H54 (cell line): ENCODE measurements at regions not wholly inside any gene's neighbourhood (a gene's known extent, or its start where the extent isn't known, plus 50 kb on each side); places are given as distances from the start of the nearest gene placed in this dataset.
"Not testable (repeated sequence)": the region's sequence is repeated elsewhere in the genome, so short reads cannot be mapped to it uniquely, and the experiment has no call there.

Source experiments
- DNase-seq: peaks from one replicate; pipeline ENCODE4 v3.0.0; 2011; ENCODE audit warnings: low spot score, mixed read lengths; ENCODE audit not compliant: insufficient read length
- FAIRE-seq: peaks from 3 replicates; lab custom pipeline; 2011; peaks lifted over from hg19 to GRCh38; lab: Jason Lieb, UNC
- POLR2A ChIP-seq: IDR thresholded peaks from 2 replicates; pipeline ENCODE4 v1.6.1; 2011; ENCODE audit warnings: low read depth, mild to moderate bottlenecking, low read length

DNA sequence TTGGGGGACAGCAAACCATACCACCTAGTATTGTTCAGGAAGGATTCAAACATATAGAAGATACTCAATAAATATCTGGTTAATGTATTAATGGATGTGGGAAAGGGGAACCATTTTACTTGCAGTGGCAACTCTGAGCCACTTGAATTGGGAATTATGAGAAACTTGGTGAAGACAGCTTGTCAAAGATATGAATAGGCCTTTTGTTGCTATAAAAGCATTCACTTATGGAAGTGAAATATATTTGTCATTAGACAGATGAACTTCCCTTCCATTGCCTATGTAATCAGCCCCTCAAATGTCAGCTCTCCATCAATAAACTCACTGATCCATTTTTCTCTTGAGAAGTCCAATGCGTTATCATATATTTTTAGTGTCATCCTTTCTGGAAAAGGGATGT, 56.1 kb downstream of the GPR85 start:
- FAIRE-seq (no peak), DNase-seq (no peak)
- TF ChIP-seq POLR2A, result no peak

DNA sequence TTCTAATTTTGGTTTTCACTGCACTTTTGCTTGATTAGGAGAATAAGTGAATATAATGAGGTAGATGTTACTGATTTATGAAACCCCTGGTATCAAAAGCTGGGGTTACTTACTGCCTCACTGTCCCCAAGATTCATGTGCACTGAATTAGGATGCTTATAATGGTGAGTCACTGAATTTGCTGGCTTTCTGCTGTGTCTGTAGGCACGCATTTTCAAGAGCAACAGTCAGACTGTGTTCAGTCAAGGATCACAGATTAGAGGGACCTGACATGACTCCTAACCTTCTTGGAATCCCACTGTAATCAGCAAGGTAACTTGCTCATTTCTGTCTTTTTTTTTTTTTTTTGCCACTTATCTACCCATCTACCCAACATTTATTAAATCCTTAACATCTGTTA, 59.7 kb downstream of the GPR85 start:
- FAIRE-seq, result peak; percentile 62
- no peak for TF ChIP-seq POLR2A
- no peak for DNase-seq

DNA sequence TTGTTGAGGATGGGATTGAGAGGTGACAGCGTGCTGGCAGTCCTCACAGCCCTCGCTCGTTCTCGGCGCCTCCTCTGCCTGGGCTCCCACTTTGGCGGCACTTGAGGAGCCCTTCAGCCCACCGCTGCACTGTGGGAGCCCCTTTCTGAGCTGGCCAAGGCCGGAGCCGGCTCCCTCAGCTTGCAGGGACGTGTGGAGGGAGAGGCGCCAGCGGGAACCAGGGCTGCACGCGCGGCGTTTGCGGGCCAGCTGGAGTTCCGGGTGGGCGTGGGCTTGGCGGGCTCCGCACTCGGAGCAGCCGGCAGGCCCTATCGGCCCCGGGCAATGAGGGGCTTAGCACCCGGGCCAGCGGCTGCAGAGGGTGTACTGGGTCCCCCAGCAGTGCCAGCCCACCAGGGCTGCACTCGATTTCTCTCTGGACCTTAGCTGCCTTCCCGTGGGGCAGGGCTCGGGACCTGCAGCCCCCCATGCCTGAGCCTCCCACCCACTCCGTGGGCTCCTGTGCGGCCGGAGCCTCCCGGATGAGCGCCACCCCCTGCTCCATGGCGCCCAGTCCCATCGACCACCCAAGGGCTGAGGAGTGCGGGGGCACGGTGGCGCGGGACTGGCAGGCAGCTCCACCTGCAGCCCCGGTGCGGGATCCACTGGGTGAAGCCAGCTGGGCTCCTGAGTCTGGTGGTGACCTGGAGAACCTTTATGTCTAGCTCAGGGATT, 69.3 kb downstream of the GPR85 start:
- FAIRE-seq, DNase-seq: not testable (repeated sequence)

DNA sequence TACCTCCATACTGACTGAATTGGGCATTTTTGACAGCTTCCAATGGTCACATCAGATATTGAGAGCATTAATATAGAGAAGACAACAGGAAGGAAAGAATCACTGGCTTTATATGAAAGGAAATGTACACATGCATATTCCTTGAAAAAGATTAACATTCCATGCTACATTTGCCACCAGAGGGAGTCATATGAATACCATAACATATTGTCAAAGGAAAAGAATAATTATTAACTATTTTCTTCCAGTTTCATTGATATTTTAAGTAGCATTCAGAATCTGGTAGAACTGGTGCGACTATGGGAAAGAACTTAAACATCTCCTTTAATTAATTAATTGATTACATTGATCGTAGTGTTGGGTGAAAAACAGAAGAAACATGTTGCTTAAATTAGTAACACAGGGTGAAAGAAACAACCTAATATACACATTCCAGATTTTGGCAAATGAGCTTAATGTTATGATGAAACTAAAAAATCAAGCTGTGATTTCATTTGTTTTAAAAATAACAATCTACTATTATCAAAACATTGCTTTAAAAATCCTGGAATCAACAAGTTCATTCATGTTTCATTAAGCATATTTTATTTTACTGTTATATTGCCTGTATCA, 71.5 kb downstream of the GPR85 start:
- no peak for TF ChIP-seq POLR2A
- no peak for DNase-seq
- peak; percentile 71 for FAIRE-seq

DNA sequence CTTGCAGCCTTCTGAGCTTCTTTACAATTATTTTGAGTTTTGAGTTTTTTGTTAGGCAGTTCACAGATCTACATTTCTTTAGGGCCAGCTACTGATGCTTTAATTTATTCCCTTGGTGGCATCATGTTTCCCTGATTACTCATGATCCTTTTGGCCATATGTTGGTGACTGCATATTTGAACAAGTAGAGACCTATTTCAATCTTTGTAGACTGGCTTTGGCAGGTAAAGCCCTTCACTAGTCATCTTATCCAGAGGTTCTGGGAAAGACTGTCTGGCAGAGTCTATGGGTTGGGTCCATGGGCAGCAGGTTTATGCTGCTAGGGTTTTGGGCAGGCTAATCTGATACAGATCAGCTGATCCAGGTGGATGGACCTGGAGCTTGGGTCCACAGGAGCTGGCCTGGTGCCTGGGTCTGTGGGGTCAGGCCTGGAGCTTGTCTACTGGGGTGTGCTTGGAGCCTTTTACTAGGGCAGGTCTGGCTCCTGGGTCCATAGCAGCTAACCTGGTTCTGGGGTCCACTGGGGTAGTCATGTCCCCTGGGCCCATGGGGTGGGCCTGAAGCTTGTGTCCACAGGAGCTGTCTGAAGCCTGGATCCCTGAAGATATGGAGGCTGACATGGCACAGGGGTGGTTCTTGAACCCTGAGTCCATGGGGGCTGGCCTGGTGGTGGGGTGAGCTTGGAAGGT, 72.7 kb downstream of the GPR85 start:
- TF ChIP-seq POLR2A, result no peak
- no peak for DNase-seq
- FAIRE-seq, result no peak

DNA sequence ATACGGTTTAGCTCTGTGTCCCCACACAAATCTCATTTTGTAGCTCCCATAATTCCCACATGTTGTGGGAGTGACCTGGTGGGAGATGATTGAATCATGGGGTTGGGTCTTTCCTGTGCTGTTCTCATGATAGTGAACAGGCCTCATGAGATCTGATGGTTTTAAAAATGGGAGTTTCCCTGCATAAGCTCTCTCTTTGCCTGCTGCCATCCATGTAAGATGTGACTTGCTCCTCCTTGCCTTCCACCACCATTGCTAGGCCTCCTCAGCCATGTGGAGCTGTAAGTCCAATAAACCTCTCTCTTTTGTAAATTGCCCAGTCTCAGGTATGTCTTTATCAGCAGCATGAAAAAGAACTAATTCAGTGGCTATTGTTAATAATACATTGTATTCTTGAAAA, 73.8 kb downstream of the GPR85 start:
- not testable (repeated sequence) for DNase-seq, FAIRE-seq

DNA sequence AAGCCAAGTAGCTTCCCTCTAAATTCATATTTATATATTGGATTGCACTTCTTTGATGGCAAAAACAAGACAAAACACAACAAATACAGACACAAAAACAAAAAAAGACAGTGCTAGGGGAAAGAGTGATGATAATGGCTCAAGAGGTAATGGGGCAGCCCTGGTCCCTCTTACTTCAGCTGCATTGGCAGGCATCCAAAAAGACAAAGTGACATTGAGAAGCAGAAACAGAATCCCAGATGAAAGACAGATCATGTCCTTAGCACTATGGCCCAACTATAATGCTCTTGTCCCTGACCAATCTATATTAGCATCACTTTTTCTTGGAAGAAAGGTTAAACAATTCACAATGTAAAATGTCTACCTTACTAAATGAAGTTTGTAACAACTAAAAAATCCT, 76.2 kb downstream of the GPR85 start:
- DNase-seq (no peak), FAIRE-seq (no peak)
- no peak for TF ChIP-seq POLR2A

DNA sequence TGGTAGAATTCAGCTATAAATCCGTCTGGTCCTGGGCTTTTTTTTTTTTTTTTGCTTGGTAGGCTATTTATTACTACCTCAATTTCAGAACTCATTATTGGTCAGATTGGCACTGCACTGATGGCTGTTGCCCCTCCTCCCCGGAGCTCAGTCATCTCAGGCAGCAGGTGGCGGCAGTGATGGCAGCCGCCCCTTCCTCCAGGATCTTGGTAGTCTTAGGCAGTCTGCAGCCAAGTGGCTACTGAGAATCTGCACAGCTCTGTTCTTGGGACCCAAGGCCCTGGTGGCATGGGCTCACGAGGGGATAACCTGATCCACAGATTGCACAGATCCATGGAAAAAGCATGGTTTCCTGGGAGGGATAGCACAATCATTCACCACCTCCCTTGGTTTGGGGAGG, 77.9 kb downstream of the GPR85 start:
- FAIRE-seq (no peak), DNase-seq (no peak)
- no peak for TF ChIP-seq POLR2A

DNA sequence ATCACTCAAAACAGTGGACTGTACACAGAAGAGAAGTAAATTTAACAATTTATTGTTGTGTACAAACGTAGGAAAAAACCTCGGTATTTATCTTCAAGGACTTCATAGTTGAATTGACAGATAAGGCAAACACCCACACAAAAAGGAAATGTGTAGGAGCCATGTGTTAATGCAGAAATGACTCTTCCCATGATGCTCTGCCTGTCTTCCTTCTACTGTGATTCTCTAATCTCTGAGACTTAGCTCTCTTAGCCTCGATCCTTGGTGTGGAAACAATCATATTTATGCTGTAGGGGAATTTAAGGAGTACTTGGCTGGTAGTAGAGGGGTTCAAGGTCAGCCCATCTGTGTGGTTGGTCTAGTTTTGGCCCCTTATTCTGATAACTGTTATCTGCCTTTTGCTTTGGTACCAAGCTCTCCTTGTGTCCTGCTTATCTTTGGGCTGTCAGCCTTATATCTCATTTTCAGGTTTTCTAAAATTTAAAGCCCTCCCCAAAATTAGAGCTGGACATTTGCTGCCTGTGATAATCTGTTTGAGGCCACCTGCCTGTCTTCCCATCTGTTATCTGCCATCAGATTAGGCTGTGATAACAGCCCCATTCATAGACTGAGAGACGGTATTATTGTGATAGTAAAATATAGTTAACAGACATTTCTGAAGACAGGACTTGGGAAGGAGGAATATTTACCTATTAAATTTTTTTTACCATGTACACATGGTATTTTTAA, 81.7 kb downstream of the GPR85 start:
- no peak for DNase-seq
- TF ChIP-seq POLR2A, result no peak
- no peak for FAIRE-seq

DNA sequence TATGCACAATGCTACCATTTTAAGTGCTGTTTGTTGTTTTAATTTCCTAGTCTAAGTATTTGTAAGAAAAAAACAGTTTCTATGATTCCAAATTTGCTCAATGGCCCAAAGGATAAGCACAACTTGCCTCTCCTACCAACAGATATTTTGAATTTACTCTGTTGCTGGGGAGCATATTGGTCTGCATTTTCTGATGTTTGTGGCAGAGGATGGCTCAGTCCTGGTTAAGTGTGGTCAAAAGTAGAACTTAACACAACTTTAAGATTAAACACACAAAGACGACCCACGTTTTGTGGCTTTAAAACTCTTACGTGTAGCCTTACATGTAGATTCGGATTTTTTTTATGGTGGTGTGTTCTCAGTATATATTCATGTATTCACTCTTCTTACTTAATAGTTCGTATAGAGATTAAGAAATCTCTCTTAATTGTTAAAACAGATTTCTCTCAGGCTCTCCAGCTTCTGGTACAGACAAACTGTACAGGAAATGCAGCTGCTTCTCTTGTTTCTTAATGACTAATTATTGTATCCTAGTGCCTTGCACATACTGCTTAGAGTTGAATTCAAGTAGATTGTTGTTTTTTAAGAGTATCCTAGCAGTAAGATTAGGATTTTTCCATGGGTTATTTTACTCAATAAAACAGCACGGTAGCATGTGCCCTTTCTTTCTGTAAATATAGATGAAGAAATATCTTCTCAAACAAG, 86.2 kb downstream of the GPR85 start:
- no peak for DNase-seq
- TF ChIP-seq POLR2A, result no peak
- no peak for FAIRE-seq

DNA sequence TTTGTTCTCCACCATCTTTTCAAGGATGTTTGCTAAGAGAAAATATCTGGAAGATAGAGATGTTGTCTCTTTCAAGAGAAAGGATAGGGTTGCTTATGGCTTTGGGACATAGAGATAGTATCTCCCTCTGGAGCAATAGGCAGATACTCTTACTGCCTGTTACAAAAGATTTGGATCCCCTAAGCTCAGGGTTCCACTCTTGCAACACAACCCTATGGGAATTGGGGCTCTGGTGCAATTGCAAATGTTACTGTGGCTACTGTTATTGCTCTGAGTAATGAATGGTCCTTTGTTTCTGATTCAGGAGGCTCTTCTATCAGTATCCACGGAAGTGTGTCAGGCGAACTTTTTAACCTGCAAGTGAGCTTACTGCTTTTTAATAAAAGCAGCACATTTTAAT, 88.8 kb downstream of the GPR85 start:
- TF ChIP-seq POLR2A, result no peak
- no peak for FAIRE-seq
- DNase-seq, result no peak

DNA sequence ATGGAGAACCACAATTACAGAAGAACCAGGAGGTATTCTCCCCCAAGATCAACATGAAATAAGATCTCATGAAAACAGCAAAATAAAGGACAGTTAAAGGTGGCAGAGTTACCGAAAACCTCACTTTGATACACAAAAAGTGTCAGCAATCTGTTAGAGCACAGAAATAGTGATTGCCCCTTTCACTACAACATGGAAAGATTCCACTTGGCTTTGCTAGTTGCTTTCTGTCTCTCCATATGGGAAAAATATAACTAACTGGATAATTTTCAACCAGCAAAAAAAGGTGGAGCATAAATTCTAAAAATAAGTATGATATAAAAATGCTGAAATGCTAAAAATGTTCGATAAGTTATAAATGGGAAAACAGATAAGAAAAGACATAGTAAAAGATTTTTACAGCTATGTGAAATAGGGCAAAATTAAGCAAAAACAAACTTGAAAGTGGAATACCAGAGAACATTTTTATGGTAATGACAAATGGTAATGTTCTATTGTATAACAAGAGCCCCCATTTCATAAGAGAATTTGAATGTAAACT, 90.2 kb downstream of the GPR85 start:
- TF ChIP-seq POLR2A, result no peak
- no peak for FAIRE-seq
- no peak for DNase-seq

DNA sequence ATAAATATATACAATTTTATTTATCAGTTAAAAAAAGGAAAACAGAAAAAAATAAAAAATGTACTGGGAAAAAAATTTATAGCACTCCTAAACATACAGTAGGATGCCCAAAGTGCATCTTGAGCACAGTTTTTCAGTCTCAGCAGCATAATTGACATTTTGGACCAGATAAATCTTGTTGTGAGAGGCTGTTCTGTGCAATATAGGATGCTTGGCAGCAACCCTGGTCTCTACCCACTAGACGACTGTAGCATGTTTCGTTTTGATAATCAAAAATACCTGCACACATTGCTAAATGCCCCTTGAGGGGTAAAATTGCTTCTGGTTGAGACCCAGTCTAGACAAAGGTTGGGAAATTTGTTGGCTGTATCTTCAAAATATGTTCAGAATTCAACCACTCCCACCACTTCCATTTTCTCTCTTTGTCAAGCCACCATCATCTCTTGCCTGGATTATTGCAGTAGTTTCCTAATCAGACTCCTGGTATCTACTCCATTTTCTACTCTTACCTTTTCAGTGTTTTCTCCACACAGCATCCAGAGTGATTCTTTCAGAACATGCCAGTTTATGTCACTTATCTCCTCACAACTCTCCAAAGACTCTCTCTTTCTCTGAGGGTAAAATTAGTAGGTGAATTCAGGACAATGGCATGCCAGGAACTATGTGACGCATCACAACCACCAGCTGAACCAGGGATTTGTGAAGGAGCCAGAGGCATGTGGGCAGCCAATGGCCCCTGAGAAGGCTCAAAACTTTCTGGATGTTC, 91.4 kb downstream of the GPR85 start:
- peak; percentile 21 for DNase-seq
- peak; percentile 97 for FAIRE-seq
- TF ChIP-seq POLR2A, result no peak
